ENCODE measurements at regions not wholly inside any gene's neighbourhood (a gene's known extent, or its start where the extent isn't known, plus 50 kb on each side); places are given as distances from the start of the nearest gene placed in this dataset.

DNA sequence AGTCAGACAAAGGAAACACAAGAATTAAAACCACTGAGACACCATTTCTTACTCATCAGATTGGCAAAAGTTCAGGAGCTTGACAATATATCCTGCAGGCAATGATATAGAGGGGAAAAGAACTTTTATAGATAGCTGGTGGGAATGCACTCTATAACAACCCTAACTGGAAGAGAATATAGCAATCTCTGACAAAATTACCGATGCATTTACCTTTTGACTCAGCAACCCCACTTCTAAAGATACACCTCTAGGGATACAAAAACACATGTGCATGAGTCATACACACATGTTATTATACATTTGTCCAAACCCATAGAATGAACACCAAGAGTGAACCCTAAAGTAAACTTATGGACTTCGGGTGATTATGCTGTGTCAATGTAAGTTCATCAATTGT, 79.4 kb upstream of the SRD5A2 start:
- H2AK9ac ChIP-seq (replicated peaks; ENCODE audit: low read depth, low read length, poor library complexity): no peak overlapping the region
- H3K9me3 ChIP-seq (ENCODE audit: control insufficient read depth, insufficient read depth, low read length): no peaks in the 10 kb centered on the region
- dilution Hi-C loops (cut with HindIII; ENCODE audit: low sequenced_read_pairs, unreplicated experiment): no loop called here
- H2AFZ ChIP-seq (replicated peaks; ENCODE audit: low read length, poor library complexity): no peak overlapping the region
- no peak overlapping the region for H3K14ac ChIP-seq (replicated peaks; ENCODE audit: low read depth, low read length)
- ATAC-seq (ENCODE audit: low read depth) (no peak), DNase-seq (no peak)
- H3K4ac ChIP-seq (ENCODE audit: low read depth, low read length): no peak overlapping the region
- no peak overlapping the region for H3K4me3 ChIP-seq (ENCODE audit: insufficient read depth, low read depth, low read length)
- H2BK20ac ChIP-seq (ENCODE audit: low read depth, low read length): no peak overlapping the region
- no peaks in the 10 kb centered on the region for H3K27me3 ChIP-seq (ENCODE audit: control insufficient read depth, insufficient read depth, low read length)
- no peaks in the 10 kb centered on the region for H4K20me1 ChIP-seq (ENCODE audit: insufficient read depth, low read length)
- intact Hi-C loops (cut with micrococcal nuclease): loop anchor here (10.0 kb wide), 1 partner anchor 55 kb away; no protein-coding TSS in a partner anchor
- no peak overlapping the region for H3K9ac ChIP-seq (ENCODE audit: low read depth, low read length)
- H3K79me1 ChIP-seq (ENCODE audit: low read depth in 1 of 2, low read length in 2 of 2): no peaks in the 10 kb centered on the region
- no peak overlapping the region for H2BK15ac ChIP-seq (ENCODE audit: low read depth, low read length)
- no peaks in the 10 kb centered on the region for H3K9me1 ChIP-seq (ENCODE audit: insufficient read depth, low read length)
- no CpG with 5 or more reads among the region's 2 CpGs for WGBS, 2 experiments (ENCODE audit: extremely low coverage in 2 of 2, insufficient read length in 1 of 2)
- no peak overlapping the region for H4K5ac ChIP-seq (ENCODE audit: low read depth, low read length)
- TF ChIP-seq MXI1 (IDR thresholded peaks at IDR 0.05; ENCODE audit: borderline replicate concordance, low read depth, low read length) (no peak), NFE2L2 (IDR thresholded peaks at IDR 0.05; ENCODE audit: low read depth, low read length) (no peak)
- H4K8ac ChIP-seq (ENCODE audit: low read depth in 2 of 2, low read length in 2 of 2): no peak overlapping the region
- no peaks in the 10 kb centered on the region for H3K4me1 ChIP-seq (ENCODE audit: control insufficient read depth, insufficient read depth, low read length)
- ChIA-PET POLR2A (ENCODE audit: unreplicated experiment) (no interaction called here), CTCF (no interaction called here)
- no peak overlapping the region for H3K4me2 ChIP-seq (ENCODE audit: low read depth, low read length)
- H3K27ac ChIP-seq (ENCODE audit: insufficient read depth, low read length): no peak overlapping the region
- H3K36me3 ChIP-seq (ENCODE audit: control insufficient read depth, insufficient read depth, low read length): no peaks in the 10 kb centered on the region
- no peak overlapping the region for H3K23ac ChIP-seq (ENCODE audit: low read depth, low read length)
- no peak overlapping the region for H2BK5ac ChIP-seq (ENCODE audit: low read depth, low read length, poor library complexity, severe bottlenecking)
- no peak overlapping the region for H4K91ac ChIP-seq (ENCODE audit: insufficient read depth, low read depth, low read length)
- in situ Hi-C loops (cut with MboI; ENCODE audit: low sequenced_read_pairs): no loop called here
- H2AK5ac ChIP-seq (ENCODE audit: low read depth, low read length): no peak overlapping the region
- no peak overlapping the region for H3K18ac ChIP-seq (ENCODE audit: low read depth, low read length)
- no peak overlapping the region for H3K56ac ChIP-seq (ENCODE audit: extremely low read depth, insufficient read depth, low read length)
- no TSS peak for BruUV-seq (replicated peaks)
- no peak overlapping the region for H2BK120ac ChIP-seq (ENCODE audit: low read depth, low read length)

Measured in IMR-90 (cell line).